GM12878 (cell line): ENCODE measurements at regions not wholly inside any gene's neighbourhood (a gene's known extent, or its start where the extent isn't known, plus 50 kb on each side); places are given as distances from the start of the nearest gene placed in this dataset.

Experiments used
- ATF2 ChIP-seq: IDR thresholded peaks from 2 replicates; pipeline ENCODE4 v1.6.1; 2012; ENCODE audit warnings: low read length, inconsistent platforms
- BHLHE40 ChIP-seq, 2 experiments: fragments of 450-650 bp in 1 of 2; IDR thresholded peaks; 2 replicates each; pipeline ENCODE4 v1.6.1; 2011 to 2017; ENCODE audit warnings: low read depth in 2 of 2, borderline replicate concordance in 1 of 2, improper control_type of control experiment in 1 of 2, low read length in 1 of 2, mild to moderate bottlenecking in 1 of 2
- CBX3 ChIP-seq: fragments of 200-600 bp; sonication (generic); IDR thresholded peaks from 2 replicates; pipeline ENCODE4 v1.6.1; 2016; ENCODE audit warnings: low read depth, borderline replicate concordance
- CHD1 ChIP-seq: IDR thresholded peaks from 2 replicates; pipeline ENCODE4 v1.6.1; 2012; ENCODE audit warnings: low read depth, low read length, improper control_type of control experiment
- CREB1 ChIP-seq: IDR thresholded peaks from 2 replicates; pipeline ENCODE4 v1.6.1; 2012; ENCODE audit warnings: low read depth, mild to moderate bottlenecking, inconsistent platforms
- EZH2 ChIP-seq: IDR thresholded peaks from 2 replicates; pipeline ENCODE4 v1.6.1; 2012; ENCODE audit warnings: low read depth, mild to moderate bottlenecking, control low read depth, inconsistent platforms, low read length, borderline replicate concordance; ENCODE audit not compliant: control insufficient read depth
- IKZF1 ChIP-seq: fragments of 450-650 bp; conservative IDR thresholded peaks from 2 replicates; pipeline ENCODE4 v1.6.1; 2017; ENCODE audit warnings: antibody characterized with exemption, mild to moderate bottlenecking
- IRF3 ChIP-seq: fragments of 450-650 bp; IDR thresholded peaks from 2 replicates; pipeline ENCODE4 v1.6.1; 2014; ENCODE audit warnings: mild to moderate bottlenecking
- NFYA ChIP-seq: IDR thresholded peaks from 2 replicates; pipeline ENCODE4 v1.6.1; 2011; ENCODE audit warnings: low read depth, mild to moderate bottlenecking, low read length, improper control_type of control experiment, borderline replicate concordance
- POLR2AphosphoS2 ChIP-seq: IDR thresholded peaks from 2 replicates; pipeline ENCODE4 v1.6.1; 2011; ENCODE audit warnings: low read depth, mild to moderate bottlenecking, low read length, improper control_type of control experiment, moderate library complexity
- RCOR1 ChIP-seq: conservative IDR thresholded peaks from 2 replicates; pipeline ENCODE4 v1.6.1; 2012; ENCODE audit warnings: low read depth, low read length, improper control_type of control experiment
- RFX5 ChIP-seq: IDR thresholded peaks from 2 replicates; pipeline ENCODE4 v1.6.1; 2011; ENCODE audit warnings: low read depth, low read length, improper control_type of control experiment
- SRF ChIP-seq, 2 experiments: IDR thresholded peaks; 2 replicates each; pipeline ENCODE4 v1.6.1; 2011; ENCODE audit warnings: low read depth in 2 of 2, low read length in 2 of 2, mild to moderate bottlenecking in 1 of 2, moderate library complexity in 1 of 2
- TCF3 ChIP-seq: IDR thresholded peaks from 2 replicates; pipeline ENCODE4 v1.6.1; 2012; ENCODE audit warnings: low read depth, mild to moderate bottlenecking, low read length, borderline replicate concordance; ENCODE audit not compliant: insufficient read depth
- TF ChIP-seq, protein P1 (sequence below): fragments of 450-650 bp; IDR thresholded peaks from 2 replicates; pipeline ENCODE4 v1.6.1; 2017; ENCODE audit warnings: mild to moderate bottlenecking, moderate library complexity
- TF ChIP-seq, protein P2 (sequence below): fragments of 450-650 bp; conservative IDR thresholded peaks from 2 replicates; pipeline ENCODE4 v1.6.1; 2017; ENCODE audit warnings: mild to moderate bottlenecking, moderate library complexity

DNA sequence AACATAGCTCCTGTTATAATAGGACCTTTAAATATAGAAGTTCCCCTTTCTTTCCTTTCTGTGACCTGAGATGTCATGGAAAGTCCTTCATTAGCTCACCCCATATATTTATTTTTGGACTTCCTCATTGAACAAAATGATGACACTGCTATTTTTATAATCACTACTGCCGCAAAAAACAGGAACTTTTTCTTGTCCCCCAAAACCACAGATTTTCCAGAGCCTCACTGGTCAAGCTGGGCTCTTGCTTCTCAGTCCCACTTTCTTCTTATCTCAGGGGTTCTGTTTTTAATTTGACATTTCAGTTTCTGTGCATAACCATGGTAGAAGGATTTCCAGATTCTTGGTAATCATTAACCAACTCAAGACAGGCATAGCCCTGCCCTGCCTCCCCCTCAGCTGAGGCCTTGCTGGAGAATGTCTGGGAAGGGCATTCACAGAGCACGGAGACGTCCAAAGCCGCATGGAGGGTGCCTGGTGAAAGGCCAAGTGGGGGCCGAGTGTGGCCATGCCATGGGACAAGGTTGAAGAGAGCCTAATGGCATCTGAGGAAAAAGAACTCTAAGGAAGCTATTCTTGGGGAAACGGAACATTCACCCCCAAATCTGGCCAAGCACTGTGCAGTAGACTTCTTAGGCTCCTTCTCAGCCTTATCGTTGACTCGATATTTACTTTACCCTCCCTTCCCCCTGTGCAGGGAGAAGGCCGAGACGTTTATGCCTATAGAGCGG lies 73.7 kb downstream of the EDN1 start (continued):
- TF ChIP-seq, protein P1, sequence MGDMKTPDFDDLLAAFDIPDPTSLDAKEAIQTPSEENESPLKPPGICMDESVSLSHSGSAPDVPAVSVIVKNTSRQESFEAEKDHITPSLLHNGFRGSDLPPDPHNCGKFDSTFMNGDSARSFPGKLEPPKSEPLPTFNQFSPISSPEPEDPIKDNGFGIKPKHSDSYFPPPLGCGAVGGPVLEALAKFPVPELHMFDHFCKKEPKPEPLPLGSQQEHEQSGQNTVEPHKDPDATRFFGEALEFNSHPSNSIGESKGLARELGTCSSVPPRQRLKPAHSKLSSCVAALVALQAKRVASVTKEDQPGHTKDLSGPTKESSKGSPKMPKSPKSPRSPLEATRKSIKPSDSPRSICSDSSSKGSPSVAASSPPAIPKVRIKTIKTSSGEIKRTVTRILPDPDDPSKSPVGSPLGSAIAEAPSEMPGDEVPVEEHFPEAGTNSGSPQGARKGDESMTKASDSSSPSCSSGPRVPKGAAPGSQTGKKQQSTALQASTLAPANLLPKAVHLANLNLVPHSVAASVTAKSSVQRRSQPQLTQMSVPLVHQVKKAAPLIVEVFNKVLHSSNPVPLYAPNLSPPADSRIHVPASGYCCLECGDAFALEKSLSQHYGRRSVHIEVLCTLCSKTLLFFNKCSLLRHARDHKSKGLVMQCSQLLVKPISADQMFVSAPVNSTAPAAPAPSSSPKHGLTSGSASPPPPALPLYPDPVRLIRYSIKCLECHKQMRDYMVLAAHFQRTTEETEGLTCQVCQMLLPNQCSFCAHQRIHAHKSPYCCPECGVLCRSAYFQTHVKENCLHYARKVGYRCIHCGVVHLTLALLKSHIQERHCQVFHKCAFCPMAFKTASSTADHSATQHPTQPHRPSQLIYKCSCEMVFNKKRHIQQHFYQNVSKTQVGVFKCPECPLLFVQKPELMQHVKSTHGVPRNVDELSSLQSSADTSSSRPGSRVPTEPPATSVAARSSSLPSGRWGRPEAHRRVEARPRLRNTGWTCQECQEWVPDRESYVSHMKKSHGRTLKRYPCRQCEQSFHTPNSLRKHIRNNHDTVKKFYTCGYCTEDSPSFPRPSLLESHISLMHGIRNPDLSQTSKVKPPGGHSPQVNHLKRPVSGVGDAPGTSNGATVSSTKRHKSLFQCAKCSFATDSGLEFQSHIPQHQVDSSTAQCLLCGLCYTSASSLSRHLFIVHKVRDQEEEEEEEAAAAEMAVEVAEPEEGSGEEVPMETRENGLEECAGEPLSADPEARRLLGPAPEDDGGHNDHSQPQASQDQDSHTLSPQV: no peak
- no peak for TF ChIP-seq IRF3
- TF ChIP-seq ATF2: peak; percentile 98
- TF ChIP-seq EZH2: no peak
- TF ChIP-seq CHD1: no peak
- TF ChIP-seq RCOR1: 0 out of 2 replicates have a peak, but pooled peaks have one; percentile 88
- TF ChIP-seq SRF (IDR thresholded peaks at IDR 0.05; ENCODE audit: low read depth in 2 of 2, low read length in 2 of 2): no peak
- TF ChIP-seq POLR2AphosphoS2: no peak
- no peak for TF ChIP-seq CBX3
- no peak for TF ChIP-seq NFYA
- no peak for TF ChIP-seq TCF3
- peak; percentile 99 for TF ChIP-seq IKZF1
- TF ChIP-seq, protein P2, sequence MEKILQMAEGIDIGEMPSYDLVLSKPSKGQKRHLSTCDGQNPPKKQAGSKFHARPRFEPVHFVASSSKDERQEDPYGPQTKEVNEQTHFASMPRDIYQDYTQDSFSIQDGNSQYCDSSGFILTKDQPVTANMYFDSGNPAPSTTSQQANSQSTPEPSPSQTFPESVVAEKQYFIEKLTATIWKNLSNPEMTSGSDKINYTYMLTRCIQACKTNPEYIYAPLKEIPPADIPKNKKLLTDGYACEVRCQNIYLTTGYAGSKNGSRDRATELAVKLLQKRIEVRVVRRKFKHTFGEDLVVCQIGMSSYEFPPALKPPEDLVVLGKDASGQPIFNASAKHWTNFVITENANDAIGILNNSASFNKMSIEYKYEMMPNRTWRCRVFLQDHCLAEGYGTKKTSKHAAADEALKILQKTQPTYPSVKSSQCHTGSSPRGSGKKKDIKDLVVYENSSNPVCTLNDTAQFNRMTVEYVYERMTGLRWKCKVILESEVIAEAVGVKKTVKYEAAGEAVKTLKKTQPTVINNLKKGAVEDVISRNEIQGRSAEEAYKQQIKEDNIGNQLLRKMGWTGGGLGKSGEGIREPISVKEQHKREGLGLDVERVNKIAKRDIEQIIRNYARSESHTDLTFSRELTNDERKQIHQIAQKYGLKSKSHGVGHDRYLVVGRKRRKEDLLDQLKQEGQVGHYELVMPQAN: no peak
- TF ChIP-seq RFX5: no peak
- peak; percentile 79; the same call in 1 of the 2 replicates for TF ChIP-seq CREB1
- TF ChIP-seq BHLHE40 (IDR thresholded peaks at IDR 0.05; ENCODE audit: borderline replicate concordance in 1 of 2, low read depth in 2 of 2, low read length in 1 of 2): peak in 1 of 2 experiments; percentile 49; a peak in 2 of 4 replicates
